Small intestine (tissue), 7 donors: ENCODE measurements at regions not wholly inside any gene's neighbourhood (a gene's known extent, or its start where the extent isn't known, plus 50 kb on each side); places are given as distances from the start of the nearest gene placed in this dataset.
"Not testable (repeated sequence)": the region's sequence is repeated elsewhere in the genome, so short reads cannot be mapped to it uniquely, and the experiment has no call there.

ENCODE experiments used
- DNase-seq, 2 donors: peaks; one replicate each; pipeline versions ENCODE4 v3.0.0 to v3.0.0-alpha.2; 2013
- FAIRE-seq: peaks from 2 replicates; lab custom pipeline; 2012; peaks lifted over from hg19 to GRCh38; lab: Jason Lieb, UNC
- H3K27ac ChIP-seq, 3 donors: one replicate each; pipeline ENCODE4 v1.5.1; 2013; ENCODE audit warnings: low read length in 2 of 3, mild to moderate bottlenecking in 2 of 3, control low read depth in 1 of 3, inconsistent platforms in 1 of 3, low read depth in 1 of 3, moderate library complexity in 1 of 3
- H3K27me3 ChIP-seq, 3 donors: one replicate each; pipeline ENCODE4 v1.6.1; 2013; ENCODE audit warnings: low read length in 3 of 3, inconsistent platforms in 1 of 3; ENCODE audit not compliant: control insufficient read depth in 3 of 3, insufficient read depth in 3 of 3
- H3K36me3 ChIP-seq, 3 donors: one replicate each; pipeline ENCODE4 v1.6.1; 2013; ENCODE audit warnings: low read length in 3 of 3, inconsistent platforms in 1 of 3, low read depth in 1 of 3, mild to moderate bottlenecking in 1 of 3, moderate library complexity in 1 of 3; ENCODE audit not compliant: control insufficient read depth in 3 of 3, insufficient read depth in 2 of 3
- H3K4me1 ChIP-seq, 3 donors: one replicate each; pipeline ENCODE4 v1.6.1; 2013; ENCODE audit warnings: low read length in 2 of 3, inconsistent platforms in 1 of 3, low read depth in 1 of 3, mild to moderate bottlenecking in 1 of 3, moderate library complexity in 1 of 3; ENCODE audit not compliant: control insufficient read depth in 3 of 3, insufficient read depth in 2 of 3
- H3K4me3 ChIP-seq, 3 donors: one replicate each; pipeline ENCODE4 v1.5.1; 2013; ENCODE audit warnings: low read length in 3 of 3, control low read depth in 1 of 3, inconsistent platforms in 1 of 3, low read depth in 1 of 3, mild to moderate bottlenecking in 1 of 3, moderate library complexity in 1 of 3
- H3K9me3 ChIP-seq, 2 donors: one replicate each; pipeline ENCODE4 v1.6.1; 2013; ENCODE audit warnings: low read depth in 1 of 2, low read length in 1 of 2; ENCODE audit not compliant: control insufficient read depth in 2 of 2, insufficient read depth in 1 of 2
- WGBS, 3 donors: extraction: QIAGEN DNeasy Blood & Tissue Kit; methylation state at CpG; one replicate each; pipeline ENCODE4 v1.1.7; 2013; 5-methylcytosine and 5-hydroxymethylcytosine counted together
- donor health status: healthy with polysubstance abuse.
- donor health status: control.
- donor health status: control.
- donor health status: Bipolar disorder and iron deficiency.
- donor health status: healthy.

DNA sequence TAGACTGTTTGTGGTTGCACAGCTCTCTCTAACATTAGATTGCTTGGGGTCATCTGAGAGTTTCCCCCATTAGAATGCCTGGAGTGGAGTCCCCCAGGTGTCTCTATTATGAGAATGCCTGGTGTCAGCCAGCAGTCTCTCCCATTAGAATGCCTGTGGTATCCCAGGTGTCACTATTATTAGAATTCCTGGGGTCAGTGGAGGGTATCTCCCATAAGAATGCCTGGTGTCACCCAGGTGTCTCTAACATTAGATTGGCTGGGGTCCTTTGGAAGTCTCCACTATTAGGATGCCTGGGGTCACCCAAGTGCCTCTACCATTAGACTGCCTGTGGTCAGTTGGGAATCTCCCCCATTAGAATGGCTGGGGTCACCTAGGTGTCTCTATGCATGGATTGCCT is 1495.1 kb downstream of the UQCRFS1 start:
- DNase-seq (no peak), FAIRE-seq (no peak)
- Histone ChIP-seq H3K27me3 (no peaks in the 10 kb centered on the region), H3K27ac (no peak overlapping the region), H3K36me3 (no peaks in the 10 kb centered on the region), H3K9me3 (peaks cover 0 to 40% of the 10 kb centered on the region in 2 donors), H3K4me1 (no peaks in the 10 kb centered on the region), H3K4me3 (no peak overlapping the region)

DNA sequence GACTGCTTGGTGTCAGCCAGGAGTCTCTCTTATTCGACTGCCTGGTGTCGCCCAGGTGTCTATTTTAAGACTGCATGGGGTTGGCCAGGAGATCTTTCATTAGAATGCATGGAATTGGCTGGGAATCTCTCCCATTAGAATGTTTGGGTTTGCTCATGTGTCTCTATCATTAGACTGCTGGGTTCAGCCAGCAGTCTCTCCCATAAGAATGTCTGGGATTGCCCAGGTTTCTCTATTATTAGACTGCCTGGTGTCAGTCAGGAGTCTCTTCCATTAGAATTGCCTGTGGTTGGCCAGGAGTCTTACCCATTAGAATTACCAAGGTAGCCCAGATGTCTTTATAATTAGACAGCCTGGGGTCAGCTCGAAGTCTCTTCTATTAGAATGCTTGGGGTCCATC is 1496.0 kb downstream of the UQCRFS1 start:
- Histone ChIP-seq H3K4me3 (no peak overlapping the region), H3K9me3 (peaks cover 0 to 40% of the 10 kb centered on the region in 2 donors), H3K4me1 (no peaks in the 10 kb centered on the region), H3K27ac (no peak overlapping the region), H3K36me3 (no peaks in the 10 kb centered on the region), H3K27me3 (no peaks in the 10 kb centered on the region)
- 49 to 63% (median 63%) methylated on average over 3 of the region's 3 CpGs for WGBS, 3 donors
- no peak for DNase-seq
- no peak for FAIRE-seq

DNA sequence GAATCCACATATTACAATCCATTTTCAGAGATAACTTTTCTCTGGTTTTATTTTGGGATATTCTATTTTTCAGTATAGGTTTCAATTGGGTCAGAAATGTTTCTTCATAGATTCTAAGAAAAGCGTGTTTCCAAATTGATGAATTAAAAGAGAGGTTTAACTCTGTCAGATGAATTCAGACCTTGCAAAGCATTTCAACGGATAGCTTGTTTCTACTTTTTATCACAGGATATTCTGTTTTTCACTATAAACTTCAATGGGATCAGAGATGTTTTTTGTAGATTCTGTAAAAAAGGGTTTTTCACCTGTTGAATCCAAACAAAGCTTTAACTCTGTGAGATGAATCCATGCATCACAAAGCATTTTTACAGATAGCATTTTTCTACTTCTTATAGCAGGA is 1498.1 kb downstream of the UQCRFS1 start:
- FAIRE-seq, result no peak

DNA sequence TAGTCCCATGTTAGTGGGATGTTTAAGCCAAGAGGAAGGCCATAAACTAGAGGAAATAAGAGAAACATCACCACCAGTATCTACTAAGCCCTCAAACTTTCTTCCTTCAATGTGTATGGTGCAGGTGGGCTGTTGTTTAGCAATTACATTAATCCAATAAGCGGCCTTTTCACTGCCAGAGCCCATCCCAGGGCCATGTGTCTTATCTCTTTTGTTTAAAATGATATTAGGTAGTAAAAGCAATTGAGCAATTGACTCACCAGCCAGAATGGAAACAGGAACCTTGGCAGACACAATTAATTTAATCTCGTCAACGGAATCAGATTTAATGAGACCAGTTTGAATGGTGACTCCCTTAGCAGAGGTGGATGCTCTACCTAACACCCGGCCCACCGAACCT is 1503.5 kb downstream of the UQCRFS1 start:
- 67 to 81% (median 77%) methylated on average over 5 of the region's 5 CpGs for WGBS, 3 donors
- no peaks in the 10 kb centered on the region for H3K4me1 ChIP-seq
- no peak overlapping the region for H3K27ac ChIP-seq
- H3K27me3 ChIP-seq, result no peaks in the 10 kb centered on the region
- no peaks in the 10 kb centered on the region for H3K36me3 ChIP-seq
- DNase-seq, result no peak
- FAIRE-seq, result no peak
- H3K4me3 ChIP-seq, result no peak overlapping the region
- peaks cover 2 to 11% of the 10 kb centered on the region in 2 donors for H3K9me3 ChIP-seq

More for the DNA sequence above, 1498.1 kb downstream of the UQCRFS1 start:
- 62 to 75% (median 66%) methylated on average over 2 of the region's 2 CpGs for WGBS, 3 donors
- Histone ChIP-seq H3K27me3 (no peaks in the 10 kb centered on the region), H3K27ac (no peak overlapping the region), H3K9me3 (peaks cover 0 to 42% of the 10 kb centered on the region in 2 donors), H3K4me1 (no peaks in the 10 kb centered on the region), H3K36me3 (no peaks in the 10 kb centered on the region), H3K4me3 (no peak overlapping the region)
- DNase-seq, result no peak

DNA sequence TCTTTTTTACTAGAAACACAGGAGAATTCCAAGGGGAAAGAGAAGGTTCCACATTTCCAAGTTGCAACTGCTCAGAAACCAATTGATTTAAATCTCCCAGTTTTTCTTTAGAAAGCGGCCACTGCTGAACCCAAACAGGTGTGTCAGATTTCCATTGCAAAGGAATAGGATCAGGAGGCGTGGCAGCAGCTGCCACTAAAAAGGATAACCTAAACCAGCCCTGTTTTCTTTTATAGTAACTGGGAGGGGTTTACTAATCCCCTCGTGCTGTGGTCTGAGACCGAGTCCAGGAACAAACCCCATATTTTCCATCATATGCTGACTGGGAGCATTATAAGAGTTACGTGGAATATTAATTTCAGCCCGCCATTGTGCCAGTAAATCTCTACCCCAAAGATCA is 1504.0 kb downstream of the UQCRFS1 start:
- WGBS, 3 donors, result 72 to 83% (median 80%) methylated on average over 6 of the region's 6 CpGs
- H3K4me3 ChIP-seq, DNase-seq, FAIRE-seq, H3K27ac ChIP-seq, H3K27me3 ChIP-seq, H3K4me1 ChIP-seq, H3K36me3 ChIP-seq: not testable (repeated sequence)
- peaks cover 2 to 11% of the 10 kb centered on the region in 2 donors for H3K9me3 ChIP-seq

DNA sequence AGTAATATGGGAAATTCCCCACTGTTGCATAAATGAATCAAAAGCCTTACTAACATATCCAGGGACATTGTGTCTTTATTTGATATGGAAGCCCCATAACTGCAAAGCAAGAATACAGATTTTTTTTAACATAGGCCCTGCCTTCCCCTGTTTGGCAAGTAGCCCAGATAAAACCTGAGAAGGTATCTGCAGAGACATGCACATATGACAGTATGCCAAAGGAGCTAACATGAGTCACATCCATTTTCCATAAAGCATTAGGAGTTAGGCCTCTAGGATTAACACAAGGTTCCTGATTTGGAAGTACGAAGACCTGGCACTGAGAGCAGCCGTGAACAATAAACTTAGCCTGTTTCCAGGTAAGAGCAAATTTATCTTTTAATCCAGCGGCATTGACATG is 1505.9 kb downstream of the UQCRFS1 start:
- not testable (repeated sequence) for H3K27me3 ChIP-seq, H3K4me3 ChIP-seq, H3K4me1 ChIP-seq, H3K36me3 ChIP-seq, H3K27ac ChIP-seq, FAIRE-seq, DNase-seq
- peaks cover 2 to 11% of the 10 kb centered on the region in 2 donors for H3K9me3 ChIP-seq
- 93% methylated on average over 3 of the region's 3 CpGs for WGBS, 3 donors

DNA sequence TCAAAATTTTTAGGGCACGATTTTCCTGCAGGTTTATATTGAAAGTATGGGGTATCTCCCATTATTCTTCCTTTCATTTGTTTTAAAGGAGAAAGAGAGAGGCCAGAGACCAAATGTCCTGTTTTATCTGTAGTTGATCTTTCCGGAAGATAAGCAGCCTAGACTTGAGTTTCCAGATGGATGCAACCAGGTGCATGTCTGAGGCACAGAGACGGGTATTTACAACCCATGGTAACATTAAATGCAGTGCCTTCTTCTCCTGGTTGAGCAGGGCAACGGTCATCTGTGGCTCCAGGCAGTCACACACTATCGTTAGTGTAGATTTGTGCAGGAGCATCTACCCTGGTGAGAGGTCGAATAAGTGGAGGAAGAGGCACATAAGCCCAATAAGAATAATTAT is 1507.1 kb downstream of the UQCRFS1 start:
- DNase-seq (no peak), FAIRE-seq (no peak)
- no peaks in the 10 kb centered on the region for H3K36me3 ChIP-seq
- H3K4me3 ChIP-seq, result no peak overlapping the region
- no peak overlapping the region for H3K27ac ChIP-seq
- peaks cover 2 to 5% of the 10 kb centered on the region in 2 donors for H3K9me3 ChIP-seq
- no peaks in the 10 kb centered on the region for H3K4me1 ChIP-seq
- H3K27me3 ChIP-seq, result no peaks in the 10 kb centered on the region
- WGBS, 3 donors, result 57 to 62% (median 61%) methylated on average over 6 of the region's 6 CpGs

DNA sequence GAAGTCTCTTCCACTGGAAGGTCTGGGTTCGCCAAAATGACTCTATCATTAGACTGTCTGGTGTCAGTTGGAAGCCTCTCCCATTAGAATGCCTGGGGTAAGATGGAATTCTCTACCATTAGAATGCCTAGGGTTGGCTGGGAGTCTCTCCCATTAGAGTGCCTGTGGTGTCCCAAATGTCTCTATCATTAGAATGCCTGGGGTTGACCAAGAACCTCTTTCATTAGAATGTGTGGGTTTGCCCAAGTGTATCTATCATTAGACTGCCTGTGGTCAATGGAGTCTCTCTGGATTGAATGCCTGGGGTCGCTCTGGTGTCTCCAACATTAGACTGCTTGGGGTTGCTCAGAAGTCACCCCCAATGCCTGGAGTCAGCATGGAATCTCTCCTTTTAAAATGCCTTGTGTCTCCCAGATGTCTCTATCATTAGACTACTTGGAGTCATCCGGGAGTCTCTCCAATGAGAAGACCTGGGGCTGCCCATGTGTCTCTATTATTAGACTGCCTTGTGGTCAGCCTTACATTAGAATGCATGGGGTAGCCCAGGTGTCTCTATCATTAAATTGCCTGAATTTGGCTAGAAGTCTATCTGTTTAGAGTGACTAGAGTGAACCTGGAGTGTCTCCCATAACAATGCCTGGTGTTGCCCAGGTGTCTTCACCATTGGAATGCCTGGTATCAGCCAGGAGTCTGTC is 1518.4 kb downstream of the UQCRFS1 start:
- DNase-seq, result no peak
- H3K4me1 ChIP-seq, result no peaks in the 10 kb centered on the region
- H3K27ac ChIP-seq, result no peak overlapping the region
- H3K4me3 ChIP-seq, result no peak overlapping the region
- 58 to 69% (median 60%) methylated on average over 3 of the region's 3 CpGs for WGBS, 3 donors
- FAIRE-seq, result no peak
- H3K27me3 ChIP-seq, result no peaks in the 10 kb centered on the region
- no peaks in the 10 kb centered on the region for H3K36me3 ChIP-seq
- peaks cover 1 to 35% of the 10 kb centered on the region in 2 donors for H3K9me3 ChIP-seq

DNA sequence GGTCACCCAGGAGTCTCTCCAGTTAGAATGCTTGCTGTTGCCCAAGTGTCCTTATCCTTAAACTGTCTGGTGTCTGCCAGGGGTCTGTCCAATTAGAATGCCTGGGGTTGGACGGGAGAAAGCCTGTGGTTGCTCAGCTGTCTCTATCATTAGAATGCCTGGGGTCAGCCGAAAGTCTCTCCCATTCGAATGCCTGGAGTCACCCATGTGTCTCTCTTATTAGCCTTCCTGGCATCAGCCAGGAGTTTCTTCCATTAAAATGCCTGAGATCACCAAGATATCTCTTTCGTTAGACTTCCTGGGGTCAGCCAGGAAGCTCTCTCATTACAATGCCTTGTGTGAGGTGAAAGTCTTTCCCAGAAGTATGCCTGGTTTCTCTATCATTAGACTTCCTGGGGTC is 1521.0 kb downstream of the UQCRFS1 start:
- DNase-seq (no peak), FAIRE-seq (no peak)
- Histone ChIP-seq H3K4me1 (no peaks in the 10 kb centered on the region), H3K4me3 (no peak overlapping the region), H3K27me3 (no peaks in the 10 kb centered on the region), H3K27ac (no peak overlapping the region), H3K36me3 (no peaks in the 10 kb centered on the region), H3K9me3 (peaks cover 1 to 35% of the 10 kb centered on the region in 2 donors)
- 61 to 75% (median 67%) methylated on average over 4 of the region's 4 CpGs for WGBS, 3 donors
